PC-3 (cell line): ENCODE measurements at regions not wholly inside any gene's neighbourhood (a gene's known extent, or its start where the extent isn't known, plus 50 kb on each side); places are given as distances from the start of the nearest gene placed in this dataset.

Source experiments
- EZH2 ChIP-seq: fragments of 300-600 bp; sonication (generic); IDR thresholded peaks from one replicate; pipeline ENCODE4 v1.6.1; 2017; ENCODE audit warnings: antibody characterized with exemption, mild to moderate bottlenecking, low read length; ENCODE audit not compliant: unreplicated experiment
- TF ChIP-seq, protein P1 (sequence below): fragments of 300-600 bp; sonication (generic); conservative IDR thresholded peaks from 2 replicates; pipeline ENCODE4 v1.5.1; 2017; ENCODE audit warnings: antibody characterized with exemption, low read depth, mild to moderate bottlenecking, low read length

DNA sequence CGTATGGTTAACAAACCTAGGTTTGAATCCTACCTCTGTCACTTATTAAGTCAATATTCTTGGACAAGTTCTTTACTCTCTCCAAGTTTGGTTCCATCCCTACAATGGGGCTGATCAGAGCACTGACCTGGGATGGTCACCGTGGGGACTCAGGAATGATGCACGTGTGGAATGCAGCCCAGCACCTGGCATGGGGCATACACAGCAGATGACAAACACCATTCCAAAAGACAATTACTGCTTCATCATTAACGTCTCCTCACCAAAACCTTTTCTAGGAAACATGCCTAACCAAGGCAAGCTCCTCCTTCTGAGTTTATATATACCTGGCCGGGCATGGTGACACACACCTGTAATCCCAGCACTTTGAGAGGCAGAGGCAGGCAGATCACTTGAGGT, 532.9 kb upstream of the ID2 start:
- TF ChIP-seq, protein P1, sequence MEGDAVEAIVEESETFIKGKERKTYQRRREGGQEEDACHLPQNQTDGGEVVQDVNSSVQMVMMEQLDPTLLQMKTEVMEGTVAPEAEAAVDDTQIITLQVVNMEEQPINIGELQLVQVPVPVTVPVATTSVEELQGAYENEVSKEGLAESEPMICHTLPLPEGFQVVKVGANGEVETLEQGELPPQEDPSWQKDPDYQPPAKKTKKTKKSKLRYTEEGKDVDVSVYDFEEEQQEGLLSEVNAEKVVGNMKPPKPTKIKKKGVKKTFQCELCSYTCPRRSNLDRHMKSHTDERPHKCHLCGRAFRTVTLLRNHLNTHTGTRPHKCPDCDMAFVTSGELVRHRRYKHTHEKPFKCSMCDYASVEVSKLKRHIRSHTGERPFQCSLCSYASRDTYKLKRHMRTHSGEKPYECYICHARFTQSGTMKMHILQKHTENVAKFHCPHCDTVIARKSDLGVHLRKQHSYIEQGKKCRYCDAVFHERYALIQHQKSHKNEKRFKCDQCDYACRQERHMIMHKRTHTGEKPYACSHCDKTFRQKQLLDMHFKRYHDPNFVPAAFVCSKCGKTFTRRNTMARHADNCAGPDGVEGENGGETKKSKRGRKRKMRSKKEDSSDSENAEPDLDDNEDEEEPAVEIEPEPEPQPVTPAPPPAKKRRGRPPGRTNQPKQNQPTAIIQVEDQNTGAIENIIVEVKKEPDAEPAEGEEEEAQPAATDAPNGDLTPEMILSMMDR: no peak
- TF ChIP-seq EZH2: no peak
